Heart left ventricle (tissue), 13 donors: ENCODE measurements at regions not wholly inside any gene's neighbourhood (a gene's known extent, or its start where the extent isn't known, plus 50 kb on each side); places are given as distances from the start of the nearest gene placed in this dataset.

Source experiments
- POLR2A ChIP-seq, 2 donors: fragments of 450-650 bp; IDR thresholded peaks; one replicate each; pipeline ENCODE4 v1.6.1; 2017; ENCODE audit warnings: antibody characterized with exemption in 2 of 2, mild to moderate bottlenecking in 2 of 2, moderate library complexity in 2 of 2
- TF ChIP-seq, protein P1 (sequence below), 12 donors: fragments of 200-600 bp; sonication (generic) in 4 of 12; IDR thresholded peaks; one replicate each; pipeline versions ENCODE4 v1.5.0 to v1.8.0; 2018 to 2022; ENCODE audit warnings: antibody characterized with exemption in 12 of 12, mild to moderate bottlenecking in 5 of 12
- donor health status: ischemic (EF 13 %, LVEDD 7.1; RV severe dilation, severe dysfunction).
- donor health status: DM: no; HTN: yes; CAD: no.
- donor health status: DM: no; HTN: no; CAD: no.
- donor health status: ischemic (EF 25% LVEDD 6.9; RV normal size, moderate dysfunction).
- donor health status: ischemic (EF 25% LVEDD 5.7; RV mildly dilated, moderate dysfunction).
- donor health status: ischemic (EF 35%, LVEDD 5.7; RV mildly dilated, moderate dysfunction).
- donor health status: nonischemic (EF 11% LVEDD 7.7; RV severe dilation, severe dysfunction).
- donor health status: DM: yes; HTN: yes; CAD: no.
- donor health status: PGD.
- donor health status: ischemic (EF 29% LVEDD 5.4; RV normal size, mild dysfunction).
- donor health status: nonischemic (EF 23%, LVEDD 6.1; RV moderate dilation, normal function).

- TF ChIP-seq, protein P1, sequence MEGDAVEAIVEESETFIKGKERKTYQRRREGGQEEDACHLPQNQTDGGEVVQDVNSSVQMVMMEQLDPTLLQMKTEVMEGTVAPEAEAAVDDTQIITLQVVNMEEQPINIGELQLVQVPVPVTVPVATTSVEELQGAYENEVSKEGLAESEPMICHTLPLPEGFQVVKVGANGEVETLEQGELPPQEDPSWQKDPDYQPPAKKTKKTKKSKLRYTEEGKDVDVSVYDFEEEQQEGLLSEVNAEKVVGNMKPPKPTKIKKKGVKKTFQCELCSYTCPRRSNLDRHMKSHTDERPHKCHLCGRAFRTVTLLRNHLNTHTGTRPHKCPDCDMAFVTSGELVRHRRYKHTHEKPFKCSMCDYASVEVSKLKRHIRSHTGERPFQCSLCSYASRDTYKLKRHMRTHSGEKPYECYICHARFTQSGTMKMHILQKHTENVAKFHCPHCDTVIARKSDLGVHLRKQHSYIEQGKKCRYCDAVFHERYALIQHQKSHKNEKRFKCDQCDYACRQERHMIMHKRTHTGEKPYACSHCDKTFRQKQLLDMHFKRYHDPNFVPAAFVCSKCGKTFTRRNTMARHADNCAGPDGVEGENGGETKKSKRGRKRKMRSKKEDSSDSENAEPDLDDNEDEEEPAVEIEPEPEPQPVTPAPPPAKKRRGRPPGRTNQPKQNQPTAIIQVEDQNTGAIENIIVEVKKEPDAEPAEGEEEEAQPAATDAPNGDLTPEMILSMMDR (IDR thresholded peaks at IDR 0.05), result no peak
- TF ChIP-seq POLR2A (IDR thresholded peaks at IDR 0.05), result no peak
Observed at GRCh38 chrX:5724123-5724522, 504.5 kb downstream of the NLGN4X start.
